ENCODE measurements at regions not wholly inside any gene's neighbourhood (a gene's known extent, or its start where the extent isn't known, plus 50 kb on each side); places are given as distances from the start of the nearest gene placed in this dataset.
A peak's percentile ranks its signal among the peaks of the same experiment; 100 is the strongest.

GRCh38 chrX:65610481-65610880 is 57.0 kb upstream of the MSN start:
- no peak for DNase-seq

GRCh38 chrX:65610040-65610439 is 57.4 kb upstream of the MSN start:
- DNase-seq: peak in 1 of 5 experiments; percentile 51

- no peak for DNase-seq
Measured at GRCh38 chrX:65609237-65609636, 58.2 kb upstream of the MSN start.

GRCh38 chrX:65608026-65608425 is 59.4 kb upstream of the MSN start:
- DNase-seq: no peak

GRCh38 chrX:65607070-65607742 is 60.2 kb upstream of the MSN start:
- peak in 1 of 5 experiments; percentile 88 for DNase-seq

- DNase-seq: no peak
Measured at GRCh38 chrX:65602221-65602560, 65.3 kb upstream of the MSN start.

- peak in 3 of 5 experiments; percentile 6 to 84 (median 52) for DNase-seq
Measured at GRCh38 chrX:65601530-65602220, 65.8 kb upstream of the MSN start.

- no peak for DNase-seq
Measured at GRCh38 chrX:65601126-65601525, 66.3 kb upstream of the MSN start.

- DNase-seq: no peak
Measured at GRCh38 chrX:65600106-65600505, 65.5 kb upstream of the LAS1L start.

GRCh38 chrX:65598559-65599147 is 64.1 kb upstream of the LAS1L start:
- DNase-seq: peak in 1 of 5 experiments; percentile 45

- peak in 4 of 5 experiments; percentile 15 to 90 (median 42) for DNase-seq
Measured at GRCh38 chrX:65596270-65597034, 61.9 kb upstream of the LAS1L start.

- DNase-seq: peak; percentile 57 to 93 (median 86)
Measured at GRCh38 chrX:65595460-65595876, 60.9 kb upstream of the LAS1L start.

- no peak for DNase-seq
Measured at GRCh38 chrX:65591206-65591605, 56.6 kb upstream of the LAS1L start.

- DNase-seq: no peak
Measured at GRCh38 chrX:65589304-65589703, 54.7 kb upstream of the LAS1L start.

GRCh38 chrX:65588795-65589194 is 54.2 kb upstream of the LAS1L start:
- DNase-seq: no peak

GRCh38 chrX:65587616-65588526 is 53.3 kb upstream of the LAS1L start:
- no peak for DNase-seq

- no peak for DNase-seq
Measured at GRCh38 chrX:65586491-65586890, 51.9 kb upstream of the LAS1L start.

GRCh38 chrX:65585226-65585625 is 50.6 kb upstream of the LAS1L start:
- peak in 1 of 5 experiments; percentile 31 for DNase-seq
